ENCODE measurements at regions not wholly inside any gene's neighbourhood (a gene's known extent, or its start where the extent isn't known, plus 50 kb on each side); places are given as distances from the start of the nearest gene placed in this dataset.

DNA sequence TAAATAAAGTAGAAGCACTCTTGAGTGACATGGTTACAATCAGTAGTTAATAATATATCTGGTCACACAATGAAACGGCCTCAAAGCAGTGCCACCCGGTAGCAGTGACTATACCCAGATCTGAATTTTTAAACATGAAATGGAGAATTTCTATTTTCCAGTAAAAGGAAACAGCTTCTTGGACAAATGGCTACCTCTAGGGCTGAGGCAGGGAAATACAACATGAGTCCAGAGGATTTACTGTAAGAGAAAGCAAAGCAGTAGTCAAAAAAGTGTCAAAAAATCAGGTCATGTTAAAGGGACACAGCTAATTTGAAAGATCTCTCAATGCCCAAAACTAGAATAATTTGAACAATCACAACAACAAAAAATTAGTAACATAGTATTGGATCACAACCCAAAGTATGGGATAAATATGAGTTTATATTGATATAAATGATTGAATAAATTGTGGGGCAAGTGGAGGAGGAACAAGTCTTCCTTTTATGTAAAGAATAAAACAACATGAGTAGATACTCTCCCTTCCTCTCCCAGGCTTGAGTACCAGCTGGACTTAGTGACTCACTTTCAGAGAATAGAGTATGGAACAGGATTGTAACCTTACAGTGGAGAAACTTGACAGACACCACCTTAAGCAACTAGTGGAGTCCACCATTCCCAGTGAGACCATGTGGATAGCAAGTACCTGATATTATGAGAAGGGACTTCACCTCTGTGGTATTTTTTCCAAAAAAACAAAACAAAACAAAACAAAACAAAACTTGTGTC lies 180.8 kb downstream of the MBD2 start:
- H3K36me3 ChIP-seq (replicated peaks in 1 of 2; ENCODE audit: control extremely low read depth in 1 of 2, control insufficient read depth in 1 of 2, extremely low read depth in 1 of 2, insufficient read depth in 2 of 2, low read length in 1 of 2): no peaks in the 10 kb centered on the region
- H3K4me1 Mint-ChIP-seq: no peaks in the 10 kb centered on the region
- no peak overlapping the region for H3K27ac ChIP-seq (ENCODE audit: low read length in 2 of 2)
- H3K4me1 ChIP-seq (ENCODE audit: control insufficient read depth in 2 of 2, insufficient read depth in 2 of 2, low read length in 2 of 2): no peaks in the 10 kb centered on the region
- CTCF ChIA-PET: no interaction called here
- TF ChIP-seq, protein P1, sequence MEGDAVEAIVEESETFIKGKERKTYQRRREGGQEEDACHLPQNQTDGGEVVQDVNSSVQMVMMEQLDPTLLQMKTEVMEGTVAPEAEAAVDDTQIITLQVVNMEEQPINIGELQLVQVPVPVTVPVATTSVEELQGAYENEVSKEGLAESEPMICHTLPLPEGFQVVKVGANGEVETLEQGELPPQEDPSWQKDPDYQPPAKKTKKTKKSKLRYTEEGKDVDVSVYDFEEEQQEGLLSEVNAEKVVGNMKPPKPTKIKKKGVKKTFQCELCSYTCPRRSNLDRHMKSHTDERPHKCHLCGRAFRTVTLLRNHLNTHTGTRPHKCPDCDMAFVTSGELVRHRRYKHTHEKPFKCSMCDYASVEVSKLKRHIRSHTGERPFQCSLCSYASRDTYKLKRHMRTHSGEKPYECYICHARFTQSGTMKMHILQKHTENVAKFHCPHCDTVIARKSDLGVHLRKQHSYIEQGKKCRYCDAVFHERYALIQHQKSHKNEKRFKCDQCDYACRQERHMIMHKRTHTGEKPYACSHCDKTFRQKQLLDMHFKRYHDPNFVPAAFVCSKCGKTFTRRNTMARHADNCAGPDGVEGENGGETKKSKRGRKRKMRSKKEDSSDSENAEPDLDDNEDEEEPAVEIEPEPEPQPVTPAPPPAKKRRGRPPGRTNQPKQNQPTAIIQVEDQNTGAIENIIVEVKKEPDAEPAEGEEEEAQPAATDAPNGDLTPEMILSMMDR (IDR thresholded peaks at IDR 0.05): no peak
- TF ChIP-seq EZH2 (IDR thresholded peaks at IDR 0.05; ENCODE audit: borderline replicate concordance, insufficient read depth, low read depth, low read length, poor library complexity, severe bottlenecking): no peak
- H3K9me3 Mint-ChIP-seq (ENCODE audit: insufficient read depth): no peaks in the 10 kb centered on the region
- intact Hi-C loops (cut with micrococcal nuclease): no loop called here
- H3K4me3 ChIP-seq (ENCODE audit: control extremely low read depth in 1 of 5, extremely low read depth in 1 of 5, insufficient read depth in 1 of 5, low read depth in 2 of 5, low read length in 4 of 5): no peak overlapping the region
- POLR2A ChIA-PET: no interaction called here
- peaks cover 0 to 3% (median 0%) of the 10 kb centered on the region in 4 experiments for H3K27me3 ChIP-seq (replicated peaks in 1 of 4; ENCODE audit: control extremely low read depth in 1 of 4, control insufficient read depth in 3 of 4, insufficient read depth in 4 of 4, low read length in 3 of 4)
- WGBS (ENCODE audit: insufficient coverage): no CpG with 5 or more reads among the region's 2 CpGs
- H4K20me1 ChIP-seq (ENCODE audit: control insufficient read depth, insufficient read depth, low read length, poor library complexity, severe bottlenecking): no peaks in the 10 kb centered on the region
- no peak for ATAC-seq (ENCODE audit: low read depth)
- no peaks in the 10 kb centered on the region for H3K9me3 ChIP-seq (ENCODE audit: control extremely low read depth in 1 of 3, control insufficient read depth in 2 of 3, insufficient read depth in 1 of 3, low read length in 2 of 3)
- H2AFZ ChIP-seq (ENCODE audit: insufficient read depth, low read depth, low read length, poor library complexity, severe bottlenecking): no peak overlapping the region
- H3K4me2 ChIP-seq (replicated peaks; ENCODE audit: low read depth, low read length, poor library complexity, severe bottlenecking): no peak overlapping the region
- H3K79me2 ChIP-seq (ENCODE audit: control insufficient read depth, insufficient read depth, low read length): no peaks in the 10 kb centered on the region
- no peak overlapping the region for H3K9ac ChIP-seq (ENCODE audit: low read length)
- H3K4me3 Mint-ChIP-seq: no peak overlapping the region
- DNase-seq: no peak
- peaks cover 21% of the 10 kb centered on the region for H3K27me3 Mint-ChIP-seq
- no peak overlapping the region for H3K27ac Mint-ChIP-seq

DNA sequence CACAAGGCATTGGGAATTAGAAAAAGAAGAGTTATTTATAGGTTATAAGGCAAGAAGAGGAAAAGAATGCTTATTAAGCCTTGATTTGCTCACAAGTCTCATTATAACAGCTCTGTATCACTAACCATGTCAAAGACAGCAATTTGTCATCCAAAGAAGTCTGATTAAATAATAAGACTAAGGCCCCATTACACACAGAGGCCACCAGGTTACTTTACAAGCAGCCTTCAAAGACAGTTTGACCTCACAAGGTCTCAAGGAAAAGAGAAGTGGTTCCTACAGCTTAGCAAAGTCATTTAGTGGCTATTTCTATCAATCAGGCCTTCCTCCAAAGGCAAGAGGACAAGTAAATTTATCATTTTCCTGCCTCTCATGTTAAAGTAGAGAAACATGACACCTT lies 188.5 kb downstream of the MBD2 start:
- CTCF ChIA-PET: no interaction called here
- no peak overlapping the region for H3K4me2 ChIP-seq (replicated peaks; ENCODE audit: low read depth, low read length, poor library complexity, severe bottlenecking)

More for the DNA sequence above, 188.5 kb downstream of the MBD2 start:
- Histone ChIP-seq H3K4me3 (ENCODE audit: control extremely low read depth in 1 of 5, extremely low read depth in 1 of 5, insufficient read depth in 1 of 5, low read depth in 2 of 5, low read length in 4 of 5) (no peak overlapping the region), H3K4me1 (ENCODE audit: control insufficient read depth in 2 of 2, insufficient read depth in 2 of 2, low read length in 2 of 2) (no peaks in the 10 kb centered on the region), H4K20me1 (ENCODE audit: control insufficient read depth, insufficient read depth, low read length, poor library complexity, severe bottlenecking) (no peaks in the 10 kb centered on the region), H3K9me3 (ENCODE audit: control extremely low read depth in 1 of 3, control insufficient read depth in 2 of 3, insufficient read depth in 1 of 3, low read length in 2 of 3) (no peaks in the 10 kb centered on the region), H2AFZ (ENCODE audit: insufficient read depth, low read depth, low read length, poor library complexity, severe bottlenecking) (no peak overlapping the region), H3K27me3 (replicated peaks in 1 of 4; ENCODE audit: control extremely low read depth in 1 of 4, control insufficient read depth in 3 of 4, insufficient read depth in 4 of 4, low read length in 3 of 4) (no peaks in the 10 kb centered on the region), H3K79me2 (ENCODE audit: control insufficient read depth, insufficient read depth, low read length) (no peaks in the 10 kb centered on the region), H3K27ac (ENCODE audit: low read length in 2 of 2) (no peak overlapping the region), H3K36me3 (replicated peaks in 1 of 2; ENCODE audit: control extremely low read depth in 1 of 2, control insufficient read depth in 1 of 2, extremely low read depth in 1 of 2, insufficient read depth in 2 of 2, low read length in 1 of 2) (no peaks in the 10 kb centered on the region), H3K9ac (ENCODE audit: low read length) (no peak overlapping the region)
- peaks cover 24% of the 10 kb centered on the region for H3K27me3 Mint-ChIP-seq
- no peak overlapping the region for H3K27ac Mint-ChIP-seq
- POLR2A ChIA-PET: no interaction called here
- H3K9me3 Mint-ChIP-seq (ENCODE audit: insufficient read depth): no peaks in the 10 kb centered on the region
- DNase-seq: no peak
- H3K4me1 Mint-ChIP-seq: no peaks in the 10 kb centered on the region
- TF ChIP-seq EZH2 (IDR thresholded peaks at IDR 0.05; ENCODE audit: borderline replicate concordance, insufficient read depth, low read depth, low read length, poor library complexity, severe bottlenecking): no peak
- TF ChIP-seq, protein P1 (IDR thresholded peaks at IDR 0.05): no peak
- no peak for ATAC-seq (ENCODE audit: low read depth)
- no peak overlapping the region for H3K4me3 Mint-ChIP-seq
- intact Hi-C loops (cut with micrococcal nuclease): no loop called here

Data from B cell (primary cell).